ENCODE measurements at regions not wholly inside any gene's neighbourhood (a gene's known extent, or its start where the extent isn't known, plus 50 kb on each side); places are given as distances from the start of the nearest gene placed in this dataset.

GRCh38 chr20:11248687-11249638 is 575.2 kb upstream of the JAG1 start:
- ATAC-seq: no peak
- TF ChIP-seq ZNF565 (CRISPR knock-in tag; conservative IDR thresholded peaks at IDR 0.05; ENCODE audit: low read depth): no peak
- no peak for TF ChIP-seq GLIS3 (CRISPR knock-in tag; IDR thresholded peaks at IDR 0.05)
- TF ChIP-seq ZNF8 (CRISPR knock-in tag; IDR thresholded peaks at IDR 0.05): no peak
- TF ChIP-seq POU6F1 (CRISPR knock-in tag; IDR thresholded peaks at IDR 0.05; ENCODE audit: borderline replicate concordance, low read depth): no peak
- TF ChIP-seq ISL1 (CRISPR knock-in tag; IDR thresholded peaks at IDR 0.05): no peak
- no peak for TF ChIP-seq CSDC2 (CRISPR knock-in tag; IDR thresholded peaks at IDR 0.05)
- no peak for TF ChIP-seq ZFP30 (CRISPR knock-in tag; IDR thresholded peaks at IDR 0.05)
- TF ChIP-seq PATZ1 (CRISPR knock-in tag; IDR thresholded peaks at IDR 0.05; ENCODE audit: borderline replicate concordance): no peak
- no peak for TF ChIP-seq ARNTL (CRISPR knock-in tag; IDR thresholded peaks at IDR 0.05; ENCODE audit: borderline replicate concordance, low read depth)
- no peak for TF ChIP-seq ZNF70 (CRISPR knock-in tag; IDR thresholded peaks at IDR 0.05)
- TF ChIP-seq PPARA (CRISPR knock-in tag; IDR thresholded peaks at IDR 0.05; ENCODE audit: borderline replicate concordance): no peak
- no peak for TF ChIP-seq ZC3H10 (CRISPR knock-in tag; IDR thresholded peaks at IDR 0.05)
- no peak for TF ChIP-seq ZFP3 (CRISPR knock-in tag; IDR thresholded peaks at IDR 0.05)

GRCh38 chr20:11249683-11250082 is 575.9 kb upstream of the JAG1 start:
- no peak for TF ChIP-seq ZNF8 (CRISPR knock-in tag; IDR thresholded peaks at IDR 0.05)
- TF ChIP-seq TSHZ2 (CRISPR knock-in tag; IDR thresholded peaks at IDR 0.05): no peak
- TF ChIP-seq ZFP3 (CRISPR knock-in tag; IDR thresholded peaks at IDR 0.05): no peak
- no peak for ATAC-seq

GRCh38 chr20:11252447-11252846 is 578.6 kb upstream of the JAG1 start:
- no peak for ATAC-seq
- TF ChIP-seq ZNF565 (CRISPR knock-in tag; conservative IDR thresholded peaks at IDR 0.05; ENCODE audit: low read depth) (no peak), CSRNP3 (CRISPR knock-in tag; IDR thresholded peaks at IDR 0.05) (no peak), TOX (CRISPR knock-in tag; IDR thresholded peaks at IDR 0.05; ENCODE audit: borderline replicate concordance) (no peak), ZNF70 (CRISPR knock-in tag; IDR thresholded peaks at IDR 0.05) (no peak), CSDC2 (CRISPR knock-in tag; IDR thresholded peaks at IDR 0.05) (no peak), SNAI2 (CRISPR knock-in tag; IDR thresholded peaks at IDR 0.05) (no peak), ISL1 (CRISPR knock-in tag; IDR thresholded peaks at IDR 0.05) (no peak), ZFP3 (CRISPR knock-in tag; IDR thresholded peaks at IDR 0.05) (no peak), PATZ1 (CRISPR knock-in tag; IDR thresholded peaks at IDR 0.05; ENCODE audit: borderline replicate concordance) (no peak), POU6F1 (CRISPR knock-in tag; IDR thresholded peaks at IDR 0.05; ENCODE audit: borderline replicate concordance, low read depth) (no peak), CREB5 (CRISPR knock-in tag; IDR thresholded peaks at IDR 0.05; ENCODE audit: low read depth) (no peak), ZNF8 (CRISPR knock-in tag; IDR thresholded peaks at IDR 0.05) (no peak), PPARA (CRISPR knock-in tag; IDR thresholded peaks at IDR 0.05; ENCODE audit: borderline replicate concordance) (no peak), OSR1 (CRISPR knock-in tag; IDR thresholded peaks at IDR 0.05) (no peak)
